Activated CD8-positive, alpha-beta T cell treated with anti-CD3 and anti-CD28 coated beads for 36 hours (primary cell): ENCODE measurements at regions not wholly inside any gene's neighbourhood (a gene's known extent, or its start where the extent isn't known, plus 50 kb on each side); places are given as distances from the start of the nearest gene placed in this dataset.

Experiments
- ATAC-seq: fragments of 200-7000 bp; cut with Tn5 transposase; one replicate; pipeline ENCODE4 v1.10.0; 2021; ENCODE audit warnings: mild to moderate bottlenecking, moderate library complexity
- CTCF ChIA-PET: fragments of 350-600 bp; sonication (Branson Sonifier 250); formaldehyde crosslinking; loops from one replicate; lab custom pipeline; 2021; ENCODE audit warnings: antibody characterized with exemption; lab: Charles Lee
- POLR2A ChIA-PET: fragments of 350-600 bp; sonication (Branson Sonifier 250); formaldehyde crosslinking; loops from one replicate; lab custom pipeline; 2021; ENCODE audit warnings: antibody characterized with exemption; lab: Charles Lee
- DNase-seq: peaks from one replicate; pipeline ENCODE4 v3.0.0-alpha.2; 2020
- H3K27ac Mint-ChIP-seq: one replicate; pipeline ENCODE4 v1.8.0; 2021; ENCODE audit warnings: mild to moderate bottlenecking, mixed read lengths
- H3K27me3 Mint-ChIP-seq: one replicate; pipeline ENCODE4 v1.8.0; 2021; ENCODE audit warnings: mixed read lengths
- H3K36me3 Mint-ChIP-seq: one replicate; pipeline ENCODE4 v1.8.0; 2021; ENCODE audit warnings: low read depth, mixed read lengths
- H3K4me1 Mint-ChIP-seq: one replicate; pipeline ENCODE4 v1.8.0; 2021; ENCODE audit warnings: low read depth, mixed read lengths
- H3K4me3 Mint-ChIP-seq: one replicate; pipeline ENCODE4 v1.8.0; 2021; ENCODE audit warnings: mild to moderate bottlenecking, moderate library complexity, mixed read lengths
- H3K9me3 Mint-ChIP-seq: one replicate; pipeline ENCODE4 v1.8.0; 2021; ENCODE audit warnings: mixed read lengths
- CTCF ChIP-seq: fragments of 200-600 bp; IDR thresholded peaks from one replicate; pipeline ENCODE4 v1.8.0; 2022; ENCODE audit warnings: antibody characterized with exemption, mild to moderate bottlenecking
- intact Hi-C: fragments of 100-400 bp; cut with micrococcal nuclease; formaldehyde crosslinking; loops from one replicate; pipeline ENCODE4 v1.10.0; 2022

GRCh38 chr3:151935446-151935845 is 62.0 kb downstream of the SUCNR1 start:
- H3K9me3 Mint-ChIP-seq, result no peaks in the 10 kb centered on the region
- ChIA-PET CTCF (no interaction called here), POLR2A (no interaction called here)
- ATAC-seq, result no peak
- no peak overlapping the region for H3K27ac Mint-ChIP-seq
- DNase-seq, result no peak
- no peak overlapping the region for H3K4me3 Mint-ChIP-seq
- no peak for TF ChIP-seq CTCF
- intact Hi-C loops, result no loop called here
- H3K27me3 Mint-ChIP-seq, result no peaks in the 10 kb centered on the region
- no peaks in the 10 kb centered on the region for H3K36me3 Mint-ChIP-seq
- no peaks in the 10 kb centered on the region for H3K4me1 Mint-ChIP-seq

- H3K9me3 Mint-ChIP-seq, result no peaks in the 10 kb centered on the region
- ChIA-PET POLR2A (no interaction called here), CTCF (interaction anchor here (0.7 kb wide), 1 partner anchor 25 kb away, joined by 3 read pairs; no protein-coding TSS in a partner anchor)
- H3K36me3 Mint-ChIP-seq, result no peaks in the 10 kb centered on the region
- ATAC-seq (no peak), DNase-seq (no peak)
- H3K27me3 Mint-ChIP-seq, result no peaks in the 10 kb centered on the region
- H3K4me1 Mint-ChIP-seq, result no peaks in the 10 kb centered on the region
- intact Hi-C loops, result no loop called here
- TF ChIP-seq CTCF, result no peak
- no peak overlapping the region for H3K27ac Mint-ChIP-seq
- no peak overlapping the region for H3K4me3 Mint-ChIP-seq
Measured at GRCh38 chr3:151940481-151940880, 67.0 kb downstream of the SUCNR1 start.

- no peak for DNase-seq
- H3K27ac Mint-ChIP-seq, result no peak overlapping the region
- CTCF ChIA-PET, result no interaction called here
- no peaks in the 10 kb centered on the region for H3K9me3 Mint-ChIP-seq
- no peak for ATAC-seq
- no peaks in the 10 kb centered on the region for H3K36me3 Mint-ChIP-seq
- POLR2A ChIA-PET, result no interaction called here
- no peak for TF ChIP-seq CTCF
- intact Hi-C loops, result no loop called here
- no peaks in the 10 kb centered on the region for H3K4me1 Mint-ChIP-seq
- no peak overlapping the region for H3K4me3 Mint-ChIP-seq
- H3K27me3 Mint-ChIP-seq, result peaks cover 5% of the 10 kb centered on the region
Measured at GRCh38 chr3:151943539-151943938, 70.1 kb downstream of the SUCNR1 start.

- CTCF ChIA-PET, result no interaction called here
- Mint-ChIP-seq H3K4me1 (no peaks in the 10 kb centered on the region), H3K36me3 (no peaks in the 10 kb centered on the region), H3K4me3 (no peak overlapping the region), H3K27me3 (peaks cover 6% of the 10 kb centered on the region), H3K9me3 (no peaks in the 10 kb centered on the region), H3K27ac (no peak overlapping the region)
- no peak for DNase-seq
- intact Hi-C loops, result no loop called here
- POLR2A ChIA-PET, result no interaction called here
- no peak for TF ChIP-seq CTCF
- no peak for ATAC-seq
Measured at GRCh38 chr3:151944356-151944755, 70.9 kb downstream of the SUCNR1 start.

- Mint-ChIP-seq H3K27ac (no peak overlapping the region), H3K36me3 (no peaks in the 10 kb centered on the region), H3K4me1 (no peaks in the 10 kb centered on the region), H3K27me3 (peaks cover 10% of the 10 kb centered on the region), H3K4me3 (no peak overlapping the region), H3K9me3 (no peaks in the 10 kb centered on the region)
- no peak for TF ChIP-seq CTCF
- DNase-seq (no peak), ATAC-seq (no peak)
- CTCF ChIA-PET, result no interaction called here
- intact Hi-C loops, result no loop called here
- POLR2A ChIA-PET, result interaction anchor here (0.9 kb wide), 1 partner anchor 10 kb away, joined by 3 read pairs; no protein-coding TSS in a partner anchor
Measured at GRCh38 chr3:151946606-151947005, 73.2 kb downstream of the SUCNR1 start.
